ENCODE measurements at regions not wholly inside any gene's neighbourhood (a gene's known extent, or its start where the extent isn't known, plus 50 kb on each side); places are given as distances from the start of the nearest gene placed in this dataset.

GRCh38 chr4:56272003-56272402, 115.3 kb downstream of the AASDH start:
- H3K9me3 Mint-ChIP-seq = peaks cover 3% of the 10 kb centered on the region
- no peak overlapping the region for H3K4me3 Mint-ChIP-seq
- no peak for DNase-seq (ENCODE audit: low read depth, low spot score)
- no peak overlapping the region for H3K27ac Mint-ChIP-seq (ENCODE audit: unreplicated experiment)
- H3K4me1 Mint-ChIP-seq = no peaks in the 10 kb centered on the region
- no peak for TF ChIP-seq CTCF (conservative IDR thresholded peaks at IDR 0.05)
- peaks cover 4% of the 10 kb centered on the region for H3K36me3 Mint-ChIP-seq (ENCODE audit: low read depth)
- H3K27me3 Mint-ChIP-seq (ENCODE audit: low read depth) = no peaks in the 10 kb centered on the region

- DNase-seq (ENCODE audit: low read depth, low spot score) = no peak
- Mint-ChIP-seq H3K4me1 (no peaks in the 10 kb centered on the region), H3K27me3 (ENCODE audit: low read depth) (no peaks in the 10 kb centered on the region), H3K4me3 (no peak overlapping the region), H3K36me3 (ENCODE audit: low read depth) (no peaks in the 10 kb centered on the region), H3K9me3 (no peaks in the 10 kb centered on the region), H3K27ac (ENCODE audit: unreplicated experiment) (no peak overlapping the region)
- no peak for TF ChIP-seq CTCF (conservative IDR thresholded peaks at IDR 0.05)
Measured at GRCh38 chr4:56271131-56271530, 116.2 kb downstream of the AASDH start.

- H3K36me3 Mint-ChIP-seq (ENCODE audit: low read depth) = peaks cover 5% of the 10 kb centered on the region
- H3K27me3 Mint-ChIP-seq (ENCODE audit: low read depth) = no peaks in the 10 kb centered on the region
- DNase-seq (ENCODE audit: low read depth, low spot score) = no peak
- H3K27ac Mint-ChIP-seq (ENCODE audit: unreplicated experiment) = no peak overlapping the region
- no peaks in the 10 kb centered on the region for H3K4me1 Mint-ChIP-seq
- peaks cover 2% of the 10 kb centered on the region for H3K9me3 Mint-ChIP-seq
- no peak for TF ChIP-seq CTCF (conservative IDR thresholded peaks at IDR 0.05)
- H3K4me3 Mint-ChIP-seq = no peak overlapping the region
Measured at GRCh38 chr4:56267558-56267957, 119.7 kb downstream of the AASDH start.

- peaks cover 2% of the 10 kb centered on the region for H3K9me3 Mint-ChIP-seq
- TF ChIP-seq CTCF (conservative IDR thresholded peaks at IDR 0.05) = no peak
- no peaks in the 10 kb centered on the region for H3K27me3 Mint-ChIP-seq (ENCODE audit: low read depth)
- no peak overlapping the region for H3K27ac Mint-ChIP-seq (ENCODE audit: unreplicated experiment)
- H3K4me1 Mint-ChIP-seq = no peaks in the 10 kb centered on the region
- H3K36me3 Mint-ChIP-seq (ENCODE audit: low read depth) = peaks cover 5% of the 10 kb centered on the region
- no peak for DNase-seq (ENCODE audit: low read depth, low spot score)
- no peak overlapping the region for H3K4me3 Mint-ChIP-seq
Measured at GRCh38 chr4:56264873-56265272, 122.4 kb downstream of the AASDH start.

GRCh38 chr4:56261027-56261426, 126.3 kb downstream of the AASDH start:
- Mint-ChIP-seq H3K4me1 (no peaks in the 10 kb centered on the region), H3K27ac (ENCODE audit: unreplicated experiment) (no peak overlapping the region), H3K9me3 (peaks cover 7% of the 10 kb centered on the region), H3K4me3 (no peak overlapping the region), H3K36me3 (ENCODE audit: low read depth) (peaks cover 8% of the 10 kb centered on the region), H3K27me3 (ENCODE audit: low read depth) (no peaks in the 10 kb centered on the region)
- DNase-seq (ENCODE audit: low read depth, low spot score) = no peak
- TF ChIP-seq CTCF (conservative IDR thresholded peaks at IDR 0.05) = no peak

- H3K36me3 Mint-ChIP-seq (ENCODE audit: low read depth) = peaks cover 10% of the 10 kb centered on the region
- no peak for TF ChIP-seq CTCF (conservative IDR thresholded peaks at IDR 0.05)
- H3K9me3 Mint-ChIP-seq = peaks cover 8% of the 10 kb centered on the region
- no peak overlapping the region for H3K4me3 Mint-ChIP-seq
- no peaks in the 10 kb centered on the region for H3K4me1 Mint-ChIP-seq
- H3K27ac Mint-ChIP-seq (ENCODE audit: unreplicated experiment) = no peak overlapping the region
- no peaks in the 10 kb centered on the region for H3K27me3 Mint-ChIP-seq (ENCODE audit: low read depth)
- DNase-seq (ENCODE audit: low read depth, low spot score) = no peak
Measured at GRCh38 chr4:56260320-56260719, 127.0 kb downstream of the AASDH start.

All from neural crest cell (in vitro differentiated cells).